Ectodermal cell (in vitro differentiated cells): ENCODE measurements at regions not wholly inside any gene's neighbourhood (a gene's known extent, or its start where the extent isn't known, plus 50 kb on each side); places are given as distances from the start of the nearest gene placed in this dataset.
A peak's percentile ranks its signal among the peaks of the same experiment; 100 is the strongest.
"Not testable (repeated sequence)": the region's sequence is repeated elsewhere in the genome, so short reads cannot be mapped to it uniquely, and the experiment has no call there.

Source experiments
- H3K27ac ChIP-seq: 2 replicates; pipeline ENCODE4 v1.7.0; 2013; ENCODE audit warnings: mild to moderate bottlenecking, low read depth, low read length; ENCODE audit not compliant: insufficient read depth, poor library complexity, severe bottlenecking
- H3K27me3 ChIP-seq: 2 replicates; pipeline ENCODE4 v1.7.0; 2013; ENCODE audit warnings: mild to moderate bottlenecking, low read length; ENCODE audit not compliant: insufficient read depth, control insufficient read depth, poor library complexity, severe bottlenecking
- H3K36me3 ChIP-seq: one replicate; pipeline ENCODE4 v1.7.0; 2013; ENCODE audit warnings: low read length; ENCODE audit not compliant: control insufficient read depth, insufficient read depth
- H3K4me1 ChIP-seq: one replicate; pipeline ENCODE4 v1.7.0; 2013; ENCODE audit warnings: low read length; ENCODE audit not compliant: control insufficient read depth, insufficient read depth
- H3K4me3 ChIP-seq: 2 replicates; pipeline ENCODE4 v1.7.0; 2013; ENCODE audit warnings: low read depth, low read length, control low read depth; ENCODE audit not compliant: insufficient read depth
- H3K9me3 ChIP-seq: 2 replicates; pipeline ENCODE4 v1.7.0; 2013; ENCODE audit warnings: mild to moderate bottlenecking, low read length, moderate library complexity; ENCODE audit not compliant: control insufficient read depth
- WGBS, 2 experiments: methylation state at CpG; one replicate each; pipeline ENCODE4 v1.1.7; 2013; ENCODE audit warnings: missing lambda C conversion rate in 2 of 2; 5-methylcytosine and 5-hydroxymethylcytosine counted together

DNA sequence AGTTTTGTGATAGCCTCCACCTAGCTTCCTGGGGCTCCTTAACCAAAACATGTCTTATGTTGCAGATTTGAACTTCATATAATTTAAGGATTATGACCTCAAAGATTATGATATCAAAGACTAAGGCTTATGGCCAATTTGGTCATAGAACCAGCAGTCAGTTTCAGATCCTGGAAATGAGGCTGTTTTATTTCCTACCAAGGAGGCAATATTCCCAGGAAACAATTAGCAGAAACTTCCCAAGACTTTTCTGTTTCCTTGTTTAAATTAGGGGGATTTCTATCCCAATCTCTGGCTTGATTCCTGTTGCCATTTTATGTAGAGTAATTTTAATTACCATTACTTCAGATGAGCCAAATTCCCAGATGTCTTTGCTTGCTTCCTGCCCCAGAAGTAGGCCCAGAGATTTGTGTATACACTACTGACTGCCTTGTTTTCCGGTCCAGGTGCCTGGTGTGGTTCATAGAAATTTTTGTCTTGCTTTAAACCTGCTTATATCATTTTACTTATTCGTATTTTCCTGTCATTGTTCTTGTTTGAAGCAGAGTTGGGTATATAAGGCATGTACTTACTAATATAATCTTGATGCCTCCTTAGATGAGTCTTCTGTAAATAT lies 119.2 kb upstream of the TMEM170B start:
- H3K4me1 ChIP-seq = no peaks in the 10 kb centered on the region
- H3K36me3 ChIP-seq = no peaks in the 10 kb centered on the region
- H3K4me3 ChIP-seq = no peak overlapping the region
- no peaks in the 10 kb centered on the region for H3K27me3 ChIP-seq
- H3K9me3 ChIP-seq = no peaks in the 10 kb centered on the region
- no peak overlapping the region for H3K27ac ChIP-seq
- WGBS, 2 experiments = 90 to 94% methylated on average over 1 of the region's 2 CpGs

DNA sequence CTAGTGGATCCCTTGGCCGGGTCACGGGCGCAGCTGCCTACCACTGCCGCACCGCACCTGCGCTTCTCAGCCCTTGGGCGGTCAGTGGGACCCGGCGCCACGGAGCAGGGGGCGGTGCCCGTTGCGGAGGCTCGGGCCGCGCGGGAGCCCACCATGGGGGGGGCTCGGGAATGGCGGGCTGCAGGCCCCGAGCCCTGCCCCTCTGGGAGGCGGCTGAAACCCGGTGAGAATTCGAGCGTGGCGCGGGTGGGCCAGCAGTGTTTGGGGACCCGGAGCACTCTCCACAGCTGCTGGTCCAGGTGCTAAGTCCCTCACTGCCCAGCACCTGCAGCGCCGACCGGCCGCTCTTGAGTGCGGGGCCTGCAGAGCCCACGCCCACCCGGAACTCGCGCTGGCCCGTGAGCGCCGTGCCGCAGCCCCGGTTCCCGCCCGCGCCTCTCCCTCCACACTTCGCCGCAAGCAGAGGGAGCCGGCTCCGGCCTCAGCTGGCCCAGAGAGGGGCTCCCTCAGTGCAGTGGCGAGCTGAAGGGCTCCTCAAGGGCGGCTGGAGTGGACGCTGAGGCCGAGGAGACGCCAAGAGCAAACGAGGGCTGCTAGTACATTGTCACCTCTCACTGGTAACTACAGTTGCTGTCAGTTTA lies 120.5 kb upstream of the TMEM170B start:
- no peaks in the 10 kb centered on the region for H3K9me3 ChIP-seq
- H3K27ac ChIP-seq = no peak overlapping the region
- no peaks in the 10 kb centered on the region for H3K36me3 ChIP-seq
- H3K4me3 ChIP-seq = no peak overlapping the region
- H3K4me1 ChIP-seq = no peaks in the 10 kb centered on the region
- WGBS, 2 experiments = 96 to 97% methylated on average over 54 of the region's 54 CpGs
- H3K27me3 ChIP-seq = no peaks in the 10 kb centered on the region

DNA sequence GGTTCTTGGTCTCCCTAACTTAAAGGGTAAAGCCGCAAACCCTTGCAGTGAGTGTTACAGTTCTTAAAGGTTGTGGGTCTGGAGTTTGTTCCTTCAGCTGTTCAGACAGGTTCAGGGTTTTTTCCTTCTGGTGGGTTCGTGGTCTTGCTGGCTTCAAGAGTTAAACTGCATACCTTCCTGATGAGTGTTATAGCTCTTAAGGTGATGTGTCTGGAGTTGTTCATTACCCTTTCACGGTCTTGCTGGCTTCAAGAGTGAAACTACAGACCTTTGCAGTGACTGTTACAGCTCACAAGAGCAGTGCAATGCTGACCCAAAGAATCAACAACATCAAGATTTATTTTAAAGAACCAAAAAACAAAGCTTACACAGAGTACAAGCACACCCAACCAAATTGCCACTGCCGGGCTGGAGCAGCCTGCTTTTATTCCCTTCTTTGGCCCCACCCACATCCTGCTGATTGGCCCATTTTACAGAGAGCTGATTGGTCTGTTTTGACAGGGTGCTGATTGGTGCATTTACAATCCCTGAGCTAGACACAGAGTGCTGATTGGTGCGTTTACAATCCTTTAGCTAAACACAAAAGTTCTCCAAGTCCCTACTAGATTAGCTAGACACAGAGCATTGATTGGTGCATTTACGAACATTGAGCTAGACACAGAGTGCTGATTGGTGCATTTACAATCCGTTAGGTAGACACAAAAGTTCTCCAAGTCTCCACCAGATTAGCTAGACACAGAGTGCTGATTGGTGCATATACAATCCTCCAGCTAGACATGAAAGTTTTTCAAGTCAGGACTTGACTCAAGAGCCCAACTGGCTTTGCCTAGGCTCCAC lies 121.2 kb upstream of the TMEM170B start:
- not testable (repeated sequence) for H3K9me3 ChIP-seq, H3K4me1 ChIP-seq, H3K27me3 ChIP-seq, H3K36me3 ChIP-seq, H3K4me3 ChIP-seq, H3K27ac ChIP-seq
- WGBS, 2 experiments = 84 to 85% methylated on average over 7 of the region's 7 CpGs

DNA sequence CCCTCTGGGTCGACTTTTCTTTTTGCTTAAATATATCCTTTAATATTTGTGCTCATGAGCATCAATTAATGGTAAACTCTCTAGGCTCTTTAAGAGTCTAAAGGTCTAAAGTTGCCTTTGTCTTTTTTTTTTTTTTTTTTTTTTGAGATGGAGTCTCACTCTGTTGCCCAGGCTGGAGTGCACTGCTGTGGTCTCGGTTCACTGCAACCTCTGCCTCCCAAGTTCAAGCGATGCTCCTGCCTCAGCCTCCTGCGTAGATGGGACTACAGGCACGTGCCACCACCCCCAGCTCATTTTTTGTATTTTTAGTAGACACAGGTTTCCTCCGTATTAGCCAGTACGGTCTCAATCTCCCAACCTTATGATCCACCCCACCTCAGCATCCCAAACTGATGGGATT lies 122.0 kb upstream of the TMEM170B start:
- Histone ChIP-seq H3K4me1 (no peaks in the 10 kb centered on the region), H3K27ac (no peak overlapping the region), H3K36me3 (no peaks in the 10 kb centered on the region), H3K27me3 (no peaks in the 10 kb centered on the region), H3K9me3 (no peaks in the 10 kb centered on the region), H3K4me3 (no peak overlapping the region)
- 81 to 93% methylated on average over 6 to 7 of the region's 7 CpGs for WGBS, 2 experiments

DNA sequence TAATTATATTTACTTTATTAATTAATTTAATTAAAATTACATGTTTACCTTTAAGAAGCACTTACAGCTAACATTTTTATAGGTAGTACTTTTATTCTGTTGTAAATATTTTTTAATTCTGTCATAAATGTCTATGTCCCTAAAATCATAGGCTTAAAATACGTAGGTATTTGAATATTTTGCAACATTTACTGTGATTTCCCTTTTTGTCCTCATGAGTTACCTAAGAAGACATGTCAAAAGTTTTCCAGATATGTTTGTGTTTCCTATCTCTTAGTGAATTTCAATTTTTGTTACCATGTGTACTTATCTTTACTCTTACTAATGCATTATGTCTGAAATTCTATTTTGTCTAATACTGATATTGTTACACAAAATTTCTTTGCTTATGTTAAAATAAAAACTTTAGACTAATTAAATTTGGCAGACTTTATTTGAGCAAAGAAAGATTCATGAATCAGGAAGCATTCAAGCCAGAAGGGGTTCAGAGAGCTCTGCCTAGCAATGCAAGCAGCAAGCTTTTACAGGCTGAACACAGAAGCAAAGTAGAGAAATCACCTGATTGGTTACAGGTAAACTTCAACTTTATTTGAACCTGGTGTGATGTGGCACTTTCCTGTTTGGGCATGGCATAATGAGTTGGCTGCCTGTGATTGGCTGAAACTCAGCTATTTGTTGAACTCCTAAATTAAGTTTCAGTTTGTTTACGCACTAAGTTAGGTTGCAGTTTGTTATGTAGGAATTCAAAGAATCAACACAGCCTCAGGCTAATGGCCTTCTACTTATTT lies 123.2 kb upstream of the TMEM170B start:
- Histone ChIP-seq H3K4me1 (no peaks in the 10 kb centered on the region), H3K4me3 (no peak overlapping the region), H3K27ac (no peak overlapping the region), H3K9me3 (no peaks in the 10 kb centered on the region), H3K27me3 (no peaks in the 10 kb centered on the region), H3K36me3 (no peaks in the 10 kb centered on the region)
- WGBS, 2 experiments = 90 to 95% methylated on average over 2 of the region's 2 CpGs

DNA sequence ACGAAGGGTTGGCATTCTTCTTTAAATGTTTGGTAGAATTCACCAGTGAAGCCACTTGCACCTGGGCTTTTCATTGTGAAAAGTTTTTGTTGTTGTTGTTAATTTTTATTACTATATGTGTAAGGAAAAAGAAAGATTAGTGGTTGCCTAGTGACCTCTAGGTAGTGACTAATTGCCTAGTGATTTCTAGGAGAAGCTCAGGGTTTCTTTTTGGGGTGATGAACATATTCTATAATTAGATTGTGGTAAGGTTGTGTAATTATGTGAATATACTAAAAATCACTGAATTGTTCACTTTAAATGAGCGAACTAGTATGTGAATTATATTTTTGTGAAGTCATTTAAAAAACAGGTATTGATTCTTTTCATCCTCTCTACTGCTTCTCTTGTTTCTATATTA lies 123.8 kb upstream of the TMEM170B start:
- no peak overlapping the region for H3K27ac ChIP-seq
- 75 to 96% methylated on average over 1 to 2 of the region's 2 CpGs for WGBS, 2 experiments

DNA sequence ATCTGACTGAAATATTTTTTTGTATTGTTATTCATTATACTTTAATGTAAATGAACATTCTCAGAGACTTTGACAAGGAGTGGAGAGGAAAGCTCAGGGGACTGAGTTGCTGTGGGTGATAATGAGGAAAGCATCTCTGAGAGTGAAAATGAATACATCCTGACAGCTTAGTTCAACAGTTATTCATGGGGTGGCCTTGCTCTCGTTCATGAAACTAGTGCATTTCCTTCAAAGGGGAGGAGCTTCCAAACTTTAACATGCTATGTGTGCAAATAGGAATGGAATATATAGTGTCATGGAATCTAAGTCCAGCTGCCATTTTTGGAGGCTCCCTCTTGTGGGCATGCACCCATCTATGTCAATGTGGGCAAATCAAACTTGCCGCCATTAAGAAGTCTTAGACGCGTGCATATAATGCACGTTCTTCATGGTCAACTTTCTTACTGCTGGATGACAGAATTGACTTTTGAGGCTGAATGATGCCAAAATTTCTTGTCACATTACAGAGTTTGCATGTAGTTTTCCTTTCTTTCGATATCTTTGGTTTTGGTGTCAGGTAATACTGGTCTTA lies 124.3 kb upstream of the TMEM170B start:
- Histone ChIP-seq H3K9me3 (no peaks in the 10 kb centered on the region), H3K4me1 (no peaks in the 10 kb centered on the region), H3K27ac (no peak overlapping the region), H3K4me3 (no peak overlapping the region), H3K36me3 (no peaks in the 10 kb centered on the region), H3K27me3 (no peaks in the 10 kb centered on the region)
- WGBS, 2 experiments = 95 to 97% methylated on average over 6 of the region's 6 CpGs

More for the DNA sequence above, 123.8 kb upstream of the TMEM170B start:
- Histone ChIP-seq H3K4me3 (no peak overlapping the region), H3K36me3 (no peaks in the 10 kb centered on the region), H3K9me3 (no peaks in the 10 kb centered on the region), H3K27me3 (no peaks in the 10 kb centered on the region), H3K4me1 (no peaks in the 10 kb centered on the region)

DNA sequence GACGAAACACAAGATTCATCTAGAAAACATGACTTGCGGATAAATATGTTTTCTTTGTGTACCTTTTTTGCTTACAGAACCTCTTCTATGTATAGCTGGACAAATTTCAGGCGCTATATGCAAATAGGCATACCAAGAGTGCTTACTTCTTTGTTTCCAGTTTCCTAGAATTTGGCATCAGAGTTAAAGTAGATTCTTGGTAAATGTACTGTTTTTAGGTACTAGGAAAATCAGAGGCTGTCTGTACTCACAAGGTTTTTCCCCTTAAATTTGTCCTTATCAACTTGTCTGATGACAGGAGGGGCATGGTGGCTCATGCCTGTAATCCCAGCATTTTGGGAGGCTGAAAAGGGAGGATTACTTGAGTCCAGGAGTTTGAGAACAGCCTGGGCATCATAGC lies 124.9 kb upstream of the TMEM170B start:
- Histone ChIP-seq H3K4me1 (no peaks in the 10 kb centered on the region), H3K27me3 (no peaks in the 10 kb centered on the region), H3K9me3 (no peaks in the 10 kb centered on the region), H3K4me3 (no peak overlapping the region), H3K36me3 (no peaks in the 10 kb centered on the region), H3K27ac (peak overlapping the region; percentile 12)
- WGBS, 2 experiments = 97 to 100% methylated on average over 3 of the region's 3 CpGs

DNA sequence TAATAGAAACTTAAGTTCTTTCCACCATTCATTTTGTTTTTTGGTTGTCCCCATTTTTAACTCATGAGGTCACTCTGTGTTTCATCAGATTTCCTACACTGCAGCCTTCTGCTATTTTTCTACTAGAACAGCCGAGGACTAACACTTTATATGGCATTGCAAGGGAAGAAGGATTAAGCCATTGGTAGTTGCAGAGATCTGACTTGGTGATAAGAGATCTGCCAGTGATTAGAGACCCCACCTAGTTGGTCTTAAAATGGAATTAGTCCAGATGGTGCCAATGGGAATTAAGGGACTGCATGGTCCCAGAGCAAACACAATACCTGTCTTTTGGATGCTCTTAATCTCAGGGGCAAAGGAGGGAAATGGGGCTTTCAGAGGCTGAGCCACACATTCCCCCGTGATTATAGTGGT lies 125.5 kb upstream of the TMEM170B start:
- 58 to 66% methylated on average over 2 of the region's 2 CpGs for WGBS, 2 experiments
- H3K27me3 ChIP-seq = no peaks in the 10 kb centered on the region
- no peaks in the 10 kb centered on the region for H3K4me1 ChIP-seq
- H3K27ac ChIP-seq = peak overlapping the region; percentile 12
- H3K36me3 ChIP-seq = no peaks in the 10 kb centered on the region
- H3K4me3 ChIP-seq = no peak overlapping the region
- H3K9me3 ChIP-seq = no peaks in the 10 kb centered on the region
